Esophagus squamous epithelium (tissue), 4 donors: ENCODE measurements at regions not wholly inside any gene's neighbourhood (a gene's known extent, or its start where the extent isn't known, plus 50 kb on each side); places are given as distances from the start of the nearest gene placed in this dataset.

Experiments used
- POLR2A ChIP-seq, 4 donors: fragments of 450-650 bp; IDR thresholded peaks; one replicate each; pipeline ENCODE4 v1.6.1; 2017; ENCODE audit warnings: antibody characterized with exemption in 4 of 4, mild to moderate bottlenecking in 4 of 4, moderate library complexity in 3 of 4
- TF ChIP-seq, protein P1 (sequence below), 6 experiments: fragments of 450-650 bp in 4 of 6; fragments of 200-600 bp in 2 of 6; sonication (generic) in 2 of 6; IDR thresholded peaks; one replicate each; pipeline ENCODE4 v1.5.1; 2016 to 2019; ENCODE audit warnings: antibody characterized with exemption in 6 of 6, mild to moderate bottlenecking in 4 of 6, moderate library complexity in 4 of 6

DNA sequence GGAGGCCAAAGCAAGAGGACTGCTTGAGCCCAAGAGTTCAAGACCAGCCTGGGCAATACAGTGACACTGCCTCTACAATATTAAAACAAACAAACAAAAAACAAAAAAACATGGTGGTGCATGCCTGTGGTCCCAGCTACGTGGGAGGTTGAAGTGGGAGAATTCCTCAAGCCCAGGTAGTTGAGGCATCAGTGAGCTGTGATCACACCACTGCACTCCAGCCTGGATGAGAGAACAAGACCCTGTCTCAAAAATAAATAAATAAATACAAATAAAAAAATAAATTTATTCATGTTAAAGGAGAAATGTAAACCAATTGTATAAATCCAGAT is 200.6 kb downstream of the BCHE start:
- TF ChIP-seq, protein P1, sequence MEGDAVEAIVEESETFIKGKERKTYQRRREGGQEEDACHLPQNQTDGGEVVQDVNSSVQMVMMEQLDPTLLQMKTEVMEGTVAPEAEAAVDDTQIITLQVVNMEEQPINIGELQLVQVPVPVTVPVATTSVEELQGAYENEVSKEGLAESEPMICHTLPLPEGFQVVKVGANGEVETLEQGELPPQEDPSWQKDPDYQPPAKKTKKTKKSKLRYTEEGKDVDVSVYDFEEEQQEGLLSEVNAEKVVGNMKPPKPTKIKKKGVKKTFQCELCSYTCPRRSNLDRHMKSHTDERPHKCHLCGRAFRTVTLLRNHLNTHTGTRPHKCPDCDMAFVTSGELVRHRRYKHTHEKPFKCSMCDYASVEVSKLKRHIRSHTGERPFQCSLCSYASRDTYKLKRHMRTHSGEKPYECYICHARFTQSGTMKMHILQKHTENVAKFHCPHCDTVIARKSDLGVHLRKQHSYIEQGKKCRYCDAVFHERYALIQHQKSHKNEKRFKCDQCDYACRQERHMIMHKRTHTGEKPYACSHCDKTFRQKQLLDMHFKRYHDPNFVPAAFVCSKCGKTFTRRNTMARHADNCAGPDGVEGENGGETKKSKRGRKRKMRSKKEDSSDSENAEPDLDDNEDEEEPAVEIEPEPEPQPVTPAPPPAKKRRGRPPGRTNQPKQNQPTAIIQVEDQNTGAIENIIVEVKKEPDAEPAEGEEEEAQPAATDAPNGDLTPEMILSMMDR (IDR thresholded peaks at IDR 0.05) = no peak
- no peak for TF ChIP-seq POLR2A (IDR thresholded peaks at IDR 0.05)
